H1 (cell line): ENCODE measurements at regions not wholly inside any gene's neighbourhood (a gene's known extent, or its start where the extent isn't known, plus 50 kb on each side); places are given as distances from the start of the nearest gene placed in this dataset.

ENCODE experiments used
- CTCF ChIA-PET: fragments of 300-600 bp; sonication (Branson Sonifier 250); formaldehyde crosslinking; loops from one replicate; lab custom pipeline; 2021; ENCODE audit not compliant: partially characterized antibody; lab: Charles Lee
- POLR2A ChIA-PET: fragments of 300-600 bp; sonication (Branson Sonifier 250); formaldehyde crosslinking; loops from one replicate; lab custom pipeline; 2021; ENCODE audit warnings: inconsistent platforms; ENCODE audit not compliant: partially characterized antibody; lab: Charles Lee
- DNase-seq, 2 experiments: peaks; one replicate each; pipeline versions ENCODE4 v3.0.0 to v3.0.0-alpha.2; 2010 to 2022; ENCODE audit warnings: low spot score in 2 of 2, low read depth in 1 of 2, mixed read lengths in 1 of 2
- FAIRE-seq: peaks from 2 replicates; lab custom pipeline; 2011; peaks lifted over from hg19 to GRCh38; lab: Jason Lieb, UNC
- H2AFZ ChIP-seq: 2 replicates; pipeline ENCODE4 v1.8.1; 2012; ENCODE audit warnings: low read length, inconsistent platforms
- H2AK5ac ChIP-seq: 2 replicates; pipeline ENCODE4 v1.6.1; 2013; ENCODE audit warnings: low read depth, low read length
- H2BK120ac ChIP-seq: replicated peaks from 2 replicates; pipeline ENCODE3; 2013; ENCODE audit warnings: low read depth, low read length, inconsistent platforms
- H2BK12ac ChIP-seq: 2 replicates; pipeline ENCODE4 v1.6.1; 2013; ENCODE audit warnings: low read depth, low read length
- H2BK15ac ChIP-seq: 2 replicates; pipeline ENCODE4 v1.6.1; 2013; ENCODE audit warnings: low read length
- H2BK20ac ChIP-seq: 2 replicates; pipeline ENCODE4 v1.6.1; 2013; ENCODE audit warnings: low read length
- H2BK5ac ChIP-seq: 2 replicates; pipeline ENCODE4 v1.6.1; 2013; ENCODE audit warnings: low read depth, low read length
- H3K14ac ChIP-seq: 2 replicates; pipeline ENCODE4 v1.6.1; 2013; ENCODE audit warnings: inconsistent platforms; ENCODE audit not compliant: insufficient read length
- H3K18ac ChIP-seq: 2 replicates; pipeline ENCODE4 v1.6.1; 2013; ENCODE audit warnings: low read length; ENCODE audit errors: extremely low read depth
- H3K23ac ChIP-seq: 2 replicates; pipeline ENCODE4 v1.6.1; 2013; ENCODE audit warnings: inconsistent platforms; ENCODE audit not compliant: insufficient read length
- H3K23me2 ChIP-seq: 2 replicates; pipeline ENCODE4 v1.6.1; 2013; ENCODE audit warnings: low read depth, low read length
- H3K27ac ChIP-seq: 2 replicates; pipeline ENCODE4 v1.6.1; 2011; ENCODE audit warnings: low read depth, low read length, inconsistent platforms
- H3K27me3 ChIP-seq, 4 experiments: replicated peaks in 1 of 4; 1 replicate in 1 of 4; 2 replicates in 3 of 4; pipeline versions ENCODE4 v1.6.1 to v1.8.1; 2011 to 2013; ENCODE audit warnings: low read length in 3 of 4, mild to moderate bottlenecking in 3 of 4, inconsistent platforms in 2 of 4, mixed read lengths in 2 of 4, moderate library complexity in 1 of 4; ENCODE audit not compliant: control insufficient read depth in 3 of 4, insufficient read depth in 3 of 4; ENCODE audit errors: extremely low read depth in 1 of 4
- H3K36me3 ChIP-seq, 4 experiments: 2 replicates each; pipeline versions ENCODE4 v1.6.1 to v1.8.1; 2011 to 2013; ENCODE audit warnings: mild to moderate bottlenecking in 4 of 4, low read length in 3 of 4, moderate library complexity in 2 of 4, control low read depth in 1 of 4, inconsistent platforms in 1 of 4; ENCODE audit not compliant: insufficient read depth in 4 of 4, control insufficient read depth in 2 of 4
- H3K4ac ChIP-seq: replicated peaks from 2 replicates; pipeline ENCODE3; 2013; ENCODE audit warnings: low read length, low read depth, mixed read lengths, inconsistent platforms; ENCODE audit not compliant: insufficient read length
- H3K4me1 ChIP-seq, 4 experiments: replicated peaks in 1 of 4; 1 replicate in 1 of 4; 2 replicates in 3 of 4; pipeline versions ENCODE4 v1.6.1 to v1.8.1; 2011 to 2013; ENCODE audit warnings: low read length in 3 of 4, inconsistent platforms in 2 of 4, mixed read lengths in 1 of 4; ENCODE audit not compliant: insufficient read depth in 4 of 4, control insufficient read depth in 3 of 4
- H3K4me2 ChIP-seq, 2 experiments: 2 replicates each; pipeline versions ENCODE4 v1.6.1 to v1.8.1; 2011 to 2013; ENCODE audit warnings: low read depth in 2 of 2, low read length in 2 of 2, control low read depth in 1 of 2, inconsistent platforms in 1 of 2, mild to moderate bottlenecking in 1 of 2; ENCODE audit not compliant: insufficient read depth in 1 of 2
- H3K4me3 ChIP-seq, 4 experiments: fragments of 200-600, 300-600 bp in 1 of 4; sonication (generic), shearing (Covaris generic), sonication (Bioruptor Twin) in 1 of 4; 2 replicates each; pipeline versions ENCODE4 v1.5.1 to v1.8.1; 2011 to 2016; ENCODE audit warnings: low read length in 4 of 4, low read depth in 3 of 4, control low read depth in 2 of 4, inconsistent platforms in 2 of 4, mild to moderate bottlenecking in 2 of 4, mixed read lengths in 1 of 4, moderate library complexity in 1 of 4; ENCODE audit not compliant: insufficient read depth in 2 of 4; ENCODE audit errors: extremely low read depth in 1 of 4
- H3K56ac ChIP-seq: replicated peaks from 2 replicates; pipeline ENCODE3; 2013; ENCODE audit warnings: low read depth, mild to moderate bottlenecking, mixed read lengths, low read length, inconsistent platforms; ENCODE audit not compliant: insufficient read length
- H3K79me1 ChIP-seq: 2 replicates; pipeline ENCODE4 v1.6.1; 2013; ENCODE audit warnings: low read depth, low read length, control low read depth
- H3K79me2 ChIP-seq, 2 experiments: 2 replicates each; pipeline versions ENCODE4 v1.6.1 to v1.8.1; 2012 to 2013; ENCODE audit warnings: low read length in 2 of 2, mild to moderate bottlenecking in 2 of 2, inconsistent platforms in 1 of 2; ENCODE audit not compliant: insufficient read depth in 2 of 2, control insufficient read depth in 1 of 2
- H3K9ac ChIP-seq, 4 experiments: replicated peaks in 1 of 4; 1 replicate in 1 of 4; 2 replicates in 3 of 4; pipeline versions ENCODE4 v1.6.1 to v1.8.1; 2011 to 2013; ENCODE audit warnings: low read depth in 3 of 4, low read length in 3 of 4, control low read depth in 2 of 4, mild to moderate bottlenecking in 2 of 4, moderate library complexity in 2 of 4, inconsistent platforms in 1 of 4; ENCODE audit errors: extremely low read depth in 1 of 4
- H3K9me3 ChIP-seq, 2 experiments: 2 replicates each; pipeline versions ENCODE4 v1.6.1 to v1.8.1; 2012 to 2013; ENCODE audit warnings: mild to moderate bottlenecking in 2 of 2, moderate library complexity in 2 of 2, control low read depth in 1 of 2, inconsistent platforms in 1 of 2, low read depth in 1 of 2, low read length in 1 of 2, mixed read lengths in 1 of 2; ENCODE audit not compliant: insufficient read depth in 2 of 2
- H4K20me1 ChIP-seq, 2 experiments: replicated peaks in 1 of 2; 2 replicates each; pipeline versions ENCODE3 to v1.8.1; 2011 to 2013; ENCODE audit warnings: inconsistent platforms in 2 of 2, low read length in 2 of 2, mild to moderate bottlenecking in 1 of 2; ENCODE audit not compliant: insufficient read depth in 2 of 2, control insufficient read depth in 1 of 2
- H4K5ac ChIP-seq: 2 replicates; pipeline ENCODE4 v1.6.1; 2013; ENCODE audit warnings: low read length, low read depth, mixed read lengths, inconsistent platforms; ENCODE audit not compliant: insufficient read length
- H4K8ac ChIP-seq: 2 replicates; pipeline ENCODE4 v1.8.0; 2013; ENCODE audit warnings: mild to moderate bottlenecking, moderate library complexity, low read length, inconsistent platforms; ENCODE audit not compliant: insufficient read depth; ENCODE audit errors: extremely low read depth
- H4K91ac ChIP-seq: replicated peaks from 2 replicates; pipeline ENCODE3; 2013; ENCODE audit warnings: low read length, mixed read lengths, inconsistent platforms; ENCODE audit not compliant: insufficient read length
- ASH2L ChIP-seq: fragments of 200-600, 300-600 bp; sonication (generic); IDR thresholded peaks from one replicate; pipeline ENCODE4 v1.7.1; 2017; ENCODE audit warnings: low read length
- ATF3 ChIP-seq: IDR thresholded peaks from 2 replicates; pipeline ENCODE4 v1.6.1; 2011; ENCODE audit warnings: low read depth, mild to moderate bottlenecking, low read length; ENCODE audit not compliant: insufficient read depth
- CBX8 ChIP-seq: fragments of 300-800, 300-1000 bp; sonication (generic); IDR thresholded peaks from 2 replicates; pipeline ENCODE4 v1.7.1; 2016; ENCODE audit warnings: low read depth, low read length, borderline replicate concordance
- CHD1 ChIP-seq: IDR thresholded peaks from 2 replicates; pipeline ENCODE4 v1.6.1; 2012; ENCODE audit warnings: low read depth, low read length, improper control_type of control experiment
- JUND ChIP-seq: IDR thresholded peaks from 2 replicates; pipeline ENCODE4 v1.6.1; 2011; ENCODE audit warnings: mild to moderate bottlenecking, improper control_type of control experiment, low read length
- PHF8 ChIP-seq: fragments of 200-600 bp; sonication (generic); conservative IDR thresholded peaks from 2 replicates; pipeline ENCODE4 v1.7.1; 2012; ENCODE audit warnings: low read depth, mild to moderate bottlenecking, inconsistent platforms, low read length, moderate library complexity
- RAD21 ChIP-seq, 2 experiments: IDR thresholded peaks in 1 of 2; conservative IDR thresholded peaks in 1 of 2; 2 replicates each; pipeline ENCODE4 v1.6.1; 2011; ENCODE audit warnings: low read depth in 2 of 2, low read length in 2 of 2, improper control_type of control experiment in 1 of 2, inconsistent platforms in 1 of 2, mild to moderate bottlenecking in 1 of 2, moderate library complexity in 1 of 2
- WGBS, 2 experiments: shearing (Covaris generic) in 1 of 2; methylation state at CpG; one replicate each; pipeline versions ENCODE4 v1.1.6 to v1.1.7; 2013 to 2015; ENCODE audit warnings: low lambda C conversion rate in 2 of 2, mixed read lengths in 2 of 2, inconsistent platforms in 1 of 2, low coverage in 1 of 2, missing lambda C conversion rate in 1 of 2; ENCODE audit not compliant: insufficient replicate concordance in 2 of 2, insufficient coverage in 1 of 2, insufficient read length in 1 of 2; ENCODE audit errors: extremely low coverage in 1 of 2, missing lambda C conversion rate in 1 of 2; 5-methylcytosine and 5-hydroxymethylcytosine counted together
- TF ChIP-seq, protein P1 (sequence below): IDR thresholded peaks from 2 replicates; pipeline ENCODE4 v1.6.1; 2012; ENCODE audit warnings: low read length, inconsistent platforms
- TF ChIP-seq, protein P2 (sequence below): IDR thresholded peaks from 2 replicates; pipeline ENCODE4 v1.6.1; 2012; ENCODE audit warnings: inconsistent platforms

- Histone ChIP-seq H2AFZ (no peak overlapping the region), H3K4me1 (peaks cover 0 to 3% (median 3%) of the 10 kb centered on the region in 4 experiments; a peak in 4 of 7 replicates), H4K5ac (no peak overlapping the region), H2BK20ac (no peak overlapping the region), H3K23me2 (no peaks in the 10 kb centered on the region), H3K9me3 (no peaks in the 10 kb centered on the region), H3K36me3 (no peaks in the 10 kb centered on the region), H4K91ac (no peak overlapping the region), H3K27me3 (no peaks in the 10 kb centered on the region), H3K27ac (no peak overlapping the region), H2BK120ac (no peak overlapping the region), H3K4me2 (no peak overlapping the region), H3K23ac (no peak overlapping the region), H2AK5ac (no peak overlapping the region), H3K18ac (no peak overlapping the region), H4K8ac (no peak overlapping the region), H2BK12ac (no peak overlapping the region), H3K79me2 (no peaks in the 10 kb centered on the region), H2BK5ac (no peak overlapping the region), H3K79me1 (no peaks in the 10 kb centered on the region), H4K20me1 (no peaks in the 10 kb centered on the region), H3K14ac (no peak overlapping the region), H3K4me3 (no peak overlapping the region), H3K9ac (no peak overlapping the region), H2BK15ac (no peak overlapping the region), H3K4ac (no peak overlapping the region), H3K56ac (no peak overlapping the region)
- no peak for DNase-seq
- POLR2A ChIA-PET: interaction anchor here (0.7 kb wide), 1 partner anchor 17 kb away, joined by 3 read pairs; no protein-coding TSS in a partner anchor
- FAIRE-seq: no peak
- WGBS, 2 experiments: 100% methylated on average over 1 of the region's 1 CpG; no CpG with 5 or more reads in 1 of the 2 experiments
- CTCF ChIA-PET: interaction anchor here (0.5 to 1.7 kb wide), 2 partner anchors 299 to 829 kb away, joined by 3 read pairs; no protein-coding TSS in a partner anchor
- TF ChIP-seq ATF3 (no peak), CBX8 (no peak), RAD21 (IDR thresholded peaks at IDR 0.05 in 1 of 2, conservative IDR thresholded peaks at IDR 0.05 in 1 of 2; ENCODE audit: low read depth in 2 of 2, low read length in 2 of 2) (no peak), ASH2L (no peak), CHD1 (no peak), PHF8 (no peak), JUND (no peak)
- TF ChIP-seq, protein P1, sequence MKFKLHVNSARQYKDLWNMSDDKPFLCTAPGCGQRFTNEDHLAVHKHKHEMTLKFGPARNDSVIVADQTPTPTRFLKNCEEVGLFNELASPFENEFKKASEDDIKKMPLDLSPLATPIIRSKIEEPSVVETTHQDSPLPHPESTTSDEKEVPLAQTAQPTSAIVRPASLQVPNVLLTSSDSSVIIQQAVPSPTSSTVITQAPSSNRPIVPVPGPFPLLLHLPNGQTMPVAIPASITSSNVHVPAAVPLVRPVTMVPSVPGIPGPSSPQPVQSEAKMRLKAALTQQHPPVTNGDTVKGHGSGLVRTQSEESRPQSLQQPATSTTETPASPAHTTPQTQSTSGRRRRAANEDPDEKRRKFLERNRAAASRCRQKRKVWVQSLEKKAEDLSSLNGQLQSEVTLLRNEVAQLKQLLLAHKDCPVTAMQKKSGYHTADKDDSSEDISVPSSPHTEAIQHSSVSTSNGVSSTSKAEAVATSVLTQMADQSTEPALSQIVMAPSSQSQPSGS: no peak
- TF ChIP-seq, protein P2, sequence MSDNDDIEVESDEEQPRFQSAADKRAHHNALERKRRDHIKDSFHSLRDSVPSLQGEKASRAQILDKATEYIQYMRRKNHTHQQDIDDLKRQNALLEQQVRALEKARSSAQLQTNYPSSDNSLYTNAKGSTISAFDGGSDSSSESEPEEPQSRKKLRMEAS: no peak
Observed at GRCh38 chr5:20974426-20974825, 986.4 kb upstream of the CDH18 start.
